SU-DHL-6 (cell line): ENCODE measurements at regions not wholly inside any gene's neighbourhood (a gene's known extent, or its start where the extent isn't known, plus 50 kb on each side); places are given as distances from the start of the nearest gene placed in this dataset.

ENCODE experiments used
- CTCF ChIP-seq: fragments of 200-600 bp; sonication (generic); IDR thresholded peaks from one replicate; pipeline ENCODE4 v1.5.1; 2017; ENCODE audit warnings: antibody characterized with exemption, mild to moderate bottlenecking, low read length, moderate library complexity; ENCODE audit not compliant: insufficient read depth, poor library complexity, severe bottlenecking
- EZH2phosphoT487 ChIP-seq: fragments of 200-600 bp; sonication (generic), shearing (Covaris generic); conservative IDR thresholded peaks from 2 replicates; pipeline ENCODE4 v1.6.1; 2018; ENCODE audit warnings: mild to moderate bottlenecking, antibody characterized with exemption, low read length, moderate library complexity, mixed read lengths

- TF ChIP-seq CTCF, result no peak
- TF ChIP-seq EZH2phosphoT487, result no peak
Observed at GRCh38 chr2:221134718-221135117, 437.4 kb downstream of the EPHA4 start.
